ENCODE measurements at regions not wholly inside any gene's neighbourhood (a gene's known extent, or its start where the extent isn't known, plus 50 kb on each side); places are given as distances from the start of the nearest gene placed in this dataset.

- no peak for TF ChIP-seq CTCF (conservative IDR thresholded peaks at IDR 0.05; ENCODE audit: low read depth, low read length)
- DNase-seq (ENCODE audit: low read depth): no peak
- no peak overlapping the region for H3K4me3 ChIP-seq (ENCODE audit: low read depth, low read length)
Observed at GRCh38 chr10:4048236-4048864, 263.3 kb upstream of the KLF6 start.

GRCh38 chr10:4046712-4047354 is 261.8 kb upstream of the KLF6 start:
- DNase-seq (ENCODE audit: low read depth): no peak
- H3K4me3 ChIP-seq (ENCODE audit: low read depth, low read length): no peak overlapping the region
- no peak for TF ChIP-seq CTCF (conservative IDR thresholded peaks at IDR 0.05; ENCODE audit: low read depth, low read length)

GRCh38 chr10:4046030-4046429 is 261.0 kb upstream of the KLF6 start:
- no peak for DNase-seq (ENCODE audit: low read depth)
- no peak overlapping the region for H3K4me3 ChIP-seq (ENCODE audit: low read depth, low read length)
- TF ChIP-seq CTCF (conservative IDR thresholded peaks at IDR 0.05; ENCODE audit: low read depth, low read length): no peak

GRCh38 chr10:4043897-4044665 is 259.1 kb upstream of the KLF6 start:
- no peak overlapping the region for H3K4me3 ChIP-seq (ENCODE audit: low read depth, low read length)
- DNase-seq (ENCODE audit: low read depth): no peak
- TF ChIP-seq CTCF (conservative IDR thresholded peaks at IDR 0.05; ENCODE audit: low read depth, low read length): no peak

GRCh38 chr10:4041635-4042034 is 256.6 kb upstream of the KLF6 start:
- DNase-seq (ENCODE audit: low read depth): no peak

GRCh38 chr10:4038000-4038399 is 253.0 kb upstream of the KLF6 start:
- TF ChIP-seq CTCF (conservative IDR thresholded peaks at IDR 0.05; ENCODE audit: low read depth, low read length): no peak
- no peak overlapping the region for H3K4me3 ChIP-seq (ENCODE audit: low read depth, low read length)
- no peak for DNase-seq (ENCODE audit: low read depth)

More at GRCh38 chr10:4041635-4042034, 256.6 kb upstream of the KLF6 start:
- no peak overlapping the region for H3K4me3 ChIP-seq (ENCODE audit: low read depth, low read length)
- no peak for TF ChIP-seq CTCF (conservative IDR thresholded peaks at IDR 0.05; ENCODE audit: low read depth, low read length)
